GM19240 (cell line): ENCODE measurements at regions not wholly inside any gene's neighbourhood (a gene's known extent, or its start where the extent isn't known, plus 50 kb on each side); places are given as distances from the start of the nearest gene placed in this dataset.

Experiments used
- DNase-seq: peaks from one replicate; pipeline ENCODE4 v3.0.0; 2011; ENCODE audit warnings: low spot score; ENCODE audit not compliant: insufficient read length

GRCh38 chr7:155201325-155202087 lies 96.2 kb upstream of the INSIG1 start:
- DNase-seq: no peak

GRCh38 chr7:155202106-155202871 lies 95.4 kb upstream of the INSIG1 start:
- no peak for DNase-seq

GRCh38 chr7:155203059-155203881 lies 94.4 kb upstream of the INSIG1 start:
- DNase-seq: no peak

- no peak for DNase-seq
Observed at GRCh38 chr7:155203882-155204691, 93.6 kb upstream of the INSIG1 start.

GRCh38 chr7:155204744-155205367 lies 92.8 kb upstream of the INSIG1 start:
- no peak for DNase-seq

- DNase-seq: peak; percentile 87
Observed at GRCh38 chr7:155205368-155206317, 92.0 kb upstream of the INSIG1 start.

- DNase-seq: peak; percentile 45
Observed at GRCh38 chr7:155206318-155207020, 91.2 kb upstream of the INSIG1 start.

- no peak for DNase-seq
Observed at GRCh38 chr7:155207326-155208002, 90.2 kb upstream of the INSIG1 start.

GRCh38 chr7:155208681-155209477 lies 88.8 kb upstream of the INSIG1 start:
- DNase-seq: no peak

GRCh38 chr7:155209478-155210319 lies 88.0 kb upstream of the INSIG1 start:
- no peak for DNase-seq

GRCh38 chr7:155210356-155210755 lies 87.3 kb upstream of the INSIG1 start:
- no peak for DNase-seq

GRCh38 chr7:155211173-155211572 lies 86.5 kb upstream of the INSIG1 start:
- no peak for DNase-seq

GRCh38 chr7:155211761-155212160 lies 85.9 kb upstream of the INSIG1 start:
- DNase-seq: no peak

GRCh38 chr7:155212301-155213015 lies 85.2 kb upstream of the INSIG1 start:
- DNase-seq: no peak

- no peak for DNase-seq
Observed at GRCh38 chr7:155213385-155213784, 84.3 kb upstream of the INSIG1 start.
